GM21825 (cell line): ENCODE measurements at regions not wholly inside any gene's neighbourhood (a gene's known extent, or its start where the extent isn't known, plus 50 kb on each side); places are given as distances from the start of the nearest gene placed in this dataset.

Experiments
- ATAC-seq: cut with Tn5 transposase; IDR thresholded peaks from one replicate; pipeline ENCODE4 v1.9.1; 2021; ENCODE audit warnings: mild to moderate bottlenecking, moderate library complexity; ENCODE audit not compliant: unreplicated experiment

DNA sequence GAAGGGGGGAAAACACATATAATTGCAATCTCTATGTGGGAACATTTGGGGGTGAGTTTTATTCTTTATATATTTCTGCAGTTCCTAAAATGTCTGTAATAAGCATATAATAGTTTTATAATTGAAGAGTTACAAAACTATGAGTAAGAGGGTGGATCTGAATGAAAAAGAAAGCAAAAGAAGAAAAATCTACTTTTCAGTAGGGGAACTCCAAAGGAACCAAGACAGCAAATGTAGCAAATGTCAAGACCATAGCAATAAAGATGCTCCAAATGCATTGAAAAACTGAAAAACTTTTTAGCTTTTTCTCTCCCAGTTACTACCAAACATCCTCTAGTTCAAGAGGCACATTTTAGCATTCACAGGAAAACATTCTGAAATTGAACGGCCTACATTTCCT, 434.8 kb downstream of the LMO4 start:
- no peak for ATAC-seq

DNA sequence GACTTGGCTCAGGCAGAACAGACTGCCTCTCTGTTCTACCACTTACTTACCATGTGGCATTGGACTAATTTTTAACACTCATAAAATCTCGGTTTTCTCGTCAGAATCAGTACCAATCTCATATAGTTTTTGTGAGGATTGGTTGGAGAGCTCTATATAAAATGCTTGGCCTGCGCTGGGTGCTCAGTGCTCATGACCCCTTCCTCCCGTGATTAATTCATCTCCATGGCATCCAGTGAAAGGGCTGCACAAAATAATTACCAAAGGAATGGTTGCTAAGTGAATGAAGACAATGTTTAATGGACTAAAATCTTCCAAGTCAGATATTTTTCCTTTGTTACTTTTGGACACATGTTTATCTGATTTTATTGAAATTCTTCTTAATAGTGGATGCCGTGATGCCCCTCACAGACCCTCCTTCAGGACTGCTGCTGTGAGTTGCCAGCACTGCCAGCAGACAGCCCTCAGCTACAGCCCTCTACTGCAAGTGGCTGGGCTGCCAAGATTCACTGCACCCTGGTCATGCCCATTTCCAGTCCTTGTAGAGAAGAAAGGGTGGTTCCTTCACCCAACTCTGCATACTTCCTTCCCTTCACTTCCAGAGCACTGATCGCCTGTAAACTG, 436.5 kb downstream of the LMO4 start:
- no peak for ATAC-seq

DNA sequence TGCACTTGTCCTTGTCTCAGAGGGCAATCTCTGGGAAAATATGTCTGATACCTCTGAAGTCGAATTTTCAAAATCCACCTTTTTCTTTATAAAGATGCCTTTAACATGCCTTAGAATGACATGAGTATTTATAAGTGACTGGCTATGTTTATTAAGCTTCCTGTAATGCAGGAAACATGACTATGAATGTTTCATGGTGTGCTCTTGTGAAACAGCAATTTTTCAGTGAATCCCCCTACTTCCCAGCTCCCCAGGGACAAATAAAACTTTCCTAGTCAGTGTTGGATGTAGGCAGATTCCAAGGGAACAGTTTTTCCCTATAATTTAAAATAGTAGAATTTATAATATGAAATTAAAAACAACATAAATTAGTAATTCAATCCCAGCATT, 437.0 kb downstream of the LMO4 start:
- ATAC-seq, result no peak

DNA sequence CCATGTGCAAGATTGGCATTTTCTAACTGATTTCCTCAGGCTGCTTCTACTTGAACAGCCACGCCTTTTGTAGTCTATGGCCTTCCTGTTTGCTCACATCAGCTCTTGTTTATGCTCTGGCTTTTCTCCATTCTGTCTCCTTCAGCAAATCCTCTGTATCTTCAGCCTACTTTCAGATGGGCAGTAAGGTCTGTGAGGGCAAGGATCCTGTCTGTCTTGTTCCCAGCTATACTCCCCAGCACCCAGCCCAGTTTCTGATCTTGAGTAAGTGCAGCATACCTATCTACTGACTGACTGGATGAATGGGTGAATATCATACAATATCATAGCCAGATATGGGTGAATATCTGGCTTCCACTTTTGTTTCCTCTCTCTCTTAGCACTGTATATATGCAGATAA, 438.1 kb downstream of the LMO4 start:
- no peak for ATAC-seq

DNA sequence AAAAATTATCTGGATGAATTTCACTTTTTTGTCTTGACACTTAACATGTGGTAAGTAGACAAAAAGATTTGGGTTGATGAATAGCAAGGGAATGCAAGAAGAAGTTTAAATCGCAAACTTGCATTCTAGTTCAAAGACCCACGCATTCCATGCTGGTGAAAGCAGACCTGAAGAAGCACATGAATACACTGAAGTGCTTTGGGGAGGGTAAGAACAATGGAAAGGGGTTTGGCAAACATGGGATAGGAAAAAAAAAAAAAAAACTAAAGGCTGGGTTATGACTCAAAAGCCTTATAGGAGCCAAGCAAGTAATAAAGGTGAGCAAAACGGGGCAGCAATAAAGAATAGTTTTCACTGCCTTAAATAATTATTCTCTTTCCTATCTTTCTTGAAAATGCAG, 450.2 kb downstream of the LMO4 start:
- no peak for ATAC-seq

DNA sequence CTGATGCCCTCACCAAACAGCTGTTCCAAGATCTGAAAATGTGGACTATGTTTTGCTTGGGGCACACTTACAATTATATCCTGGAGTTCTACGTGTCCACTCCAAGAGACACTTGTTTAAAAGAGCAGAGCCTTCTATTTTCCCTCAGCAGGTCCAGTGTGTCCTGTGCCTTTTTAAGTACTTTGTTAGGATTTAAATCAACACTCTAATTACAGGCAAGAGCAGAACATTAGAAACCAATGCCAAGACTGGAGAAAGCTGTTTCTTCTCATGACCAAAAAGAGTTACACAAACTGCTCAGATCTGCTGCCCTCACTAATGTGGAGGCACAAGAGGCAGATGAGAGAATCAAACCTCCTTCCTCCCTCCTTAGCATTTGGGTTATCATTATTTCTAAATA, 452.9 kb downstream of the LMO4 start:
- no peak for ATAC-seq

DNA sequence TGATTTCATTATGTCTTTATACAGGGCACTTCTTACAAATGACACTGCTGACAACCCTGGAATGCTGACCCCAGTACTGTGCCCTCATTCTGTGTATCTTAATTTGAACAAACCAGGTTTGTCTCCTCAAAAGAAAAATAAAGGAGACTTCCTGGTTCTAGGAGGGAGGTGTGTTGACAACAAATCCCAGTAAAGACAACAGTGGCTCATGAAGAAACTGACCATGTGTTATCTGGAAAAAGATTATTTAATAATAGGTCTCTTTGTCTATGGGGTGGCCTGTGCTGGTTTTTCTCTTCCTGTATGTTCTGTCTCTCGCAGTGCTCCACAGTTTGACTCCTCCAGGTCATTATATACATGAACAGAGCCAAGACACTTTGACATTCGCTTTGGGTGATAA, 454.6 kb downstream of the LMO4 start:
- no peak for ATAC-seq

DNA sequence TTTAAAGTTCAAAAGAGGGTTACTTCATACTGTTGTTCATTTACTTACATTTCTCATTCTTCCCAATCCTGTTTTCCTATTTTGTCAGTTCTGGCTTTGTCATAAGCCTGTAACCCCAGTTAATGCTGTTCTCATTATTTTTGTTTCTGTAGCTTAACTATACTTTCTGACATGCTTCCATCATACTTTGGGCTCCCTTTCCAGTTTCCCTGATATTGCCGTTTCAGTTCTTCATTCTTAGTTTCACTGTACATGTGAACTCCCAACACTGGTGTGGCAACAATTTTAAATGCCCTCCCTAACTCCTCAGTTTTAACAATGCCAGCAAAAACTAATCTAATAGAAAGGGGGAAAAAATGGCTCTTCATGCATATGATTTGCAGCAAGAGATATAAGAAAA, 456.7 kb downstream of the LMO4 start:
- ATAC-seq, result no peak

DNA sequence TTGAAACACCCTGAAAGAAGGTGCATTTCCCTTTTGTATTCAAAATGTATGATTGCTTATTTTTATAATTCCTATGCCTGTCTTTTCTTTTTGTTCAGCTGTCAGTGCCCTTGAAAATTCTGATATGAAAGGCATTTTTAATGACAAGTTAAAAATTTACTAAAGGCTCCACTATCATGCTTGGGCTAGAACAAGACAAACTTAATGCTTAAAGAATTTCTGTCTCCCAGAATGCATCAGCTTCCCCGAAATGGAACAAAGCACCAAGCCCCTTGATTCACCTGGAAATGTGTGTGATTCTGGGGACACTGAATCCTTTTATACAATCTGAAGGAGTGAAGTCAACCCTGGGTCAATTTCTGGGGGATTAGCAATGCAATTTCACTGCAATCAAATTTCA, 457.5 kb downstream of the LMO4 start:
- no peak for ATAC-seq

DNA sequence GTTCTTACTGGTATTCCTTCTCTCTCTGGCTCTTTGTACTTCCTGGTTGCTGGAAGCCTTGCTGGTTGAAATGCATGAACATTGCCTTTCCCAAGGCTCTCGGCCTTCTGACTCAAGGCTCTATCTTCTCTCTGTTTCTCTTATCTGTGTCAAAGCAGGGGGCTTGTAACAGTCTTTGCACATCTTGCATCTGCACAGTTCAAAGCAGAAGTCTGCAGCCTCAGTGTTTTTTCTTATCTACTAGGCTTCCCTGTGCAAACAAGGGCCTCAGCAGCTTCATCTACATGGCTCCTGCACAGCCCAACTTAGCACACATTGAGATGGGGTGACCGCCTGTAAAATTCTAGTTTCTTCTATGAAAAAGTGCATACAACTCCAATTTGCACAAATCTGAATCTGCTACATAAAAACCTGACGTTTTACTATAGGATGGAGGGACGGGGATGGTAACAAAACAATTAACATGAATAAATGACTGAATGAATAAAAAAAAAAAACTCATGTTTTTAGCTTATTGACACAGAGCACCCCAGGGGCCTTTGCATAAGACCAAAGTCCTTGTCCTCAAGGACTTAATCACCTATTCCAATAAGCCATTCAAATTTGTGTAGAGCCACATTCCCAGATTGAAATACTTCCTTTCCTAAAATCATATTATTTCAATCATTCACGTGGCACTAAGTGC, 458.3 kb downstream of the LMO4 start:
- no peak for ATAC-seq

DNA sequence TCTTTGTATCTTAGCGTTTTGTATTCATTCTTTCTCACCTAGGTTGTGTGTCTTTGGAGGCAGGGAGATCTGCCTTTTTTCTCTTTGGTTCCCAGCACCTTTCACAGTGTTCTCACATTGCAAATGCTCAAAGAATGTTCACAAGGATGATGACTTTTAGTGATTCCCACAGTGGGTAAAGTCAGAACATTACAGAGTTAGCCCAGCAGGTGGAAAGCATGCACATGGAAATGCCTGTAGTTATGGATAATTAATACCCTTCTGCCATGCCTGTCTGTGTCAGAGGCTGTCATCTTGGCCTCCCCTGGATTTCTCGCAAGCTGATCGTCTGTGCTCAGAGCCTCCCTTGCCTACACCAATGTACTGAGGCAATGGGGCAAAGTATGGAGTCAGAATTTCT, 458.9 kb downstream of the LMO4 start:
- no peak for ATAC-seq

DNA sequence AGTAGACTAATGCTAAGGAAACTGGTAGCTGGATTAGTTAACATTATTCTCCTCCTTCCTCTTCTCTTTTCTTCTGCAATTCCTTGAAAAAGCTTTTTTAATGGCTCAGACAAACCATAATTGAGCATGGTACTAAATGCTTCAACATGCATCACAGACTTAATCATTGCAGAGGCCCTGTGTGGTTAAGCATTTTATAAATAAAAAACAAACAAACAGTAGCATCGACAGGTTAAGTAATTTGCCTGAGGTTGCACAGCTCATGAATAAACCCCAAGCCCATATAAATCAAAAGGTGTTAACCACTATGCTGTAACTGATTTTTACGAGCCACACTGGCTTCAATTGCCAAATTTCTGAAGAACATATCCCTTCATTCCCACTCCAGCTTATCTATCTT, 462.1 kb downstream of the LMO4 start:
- no peak for ATAC-seq

DNA sequence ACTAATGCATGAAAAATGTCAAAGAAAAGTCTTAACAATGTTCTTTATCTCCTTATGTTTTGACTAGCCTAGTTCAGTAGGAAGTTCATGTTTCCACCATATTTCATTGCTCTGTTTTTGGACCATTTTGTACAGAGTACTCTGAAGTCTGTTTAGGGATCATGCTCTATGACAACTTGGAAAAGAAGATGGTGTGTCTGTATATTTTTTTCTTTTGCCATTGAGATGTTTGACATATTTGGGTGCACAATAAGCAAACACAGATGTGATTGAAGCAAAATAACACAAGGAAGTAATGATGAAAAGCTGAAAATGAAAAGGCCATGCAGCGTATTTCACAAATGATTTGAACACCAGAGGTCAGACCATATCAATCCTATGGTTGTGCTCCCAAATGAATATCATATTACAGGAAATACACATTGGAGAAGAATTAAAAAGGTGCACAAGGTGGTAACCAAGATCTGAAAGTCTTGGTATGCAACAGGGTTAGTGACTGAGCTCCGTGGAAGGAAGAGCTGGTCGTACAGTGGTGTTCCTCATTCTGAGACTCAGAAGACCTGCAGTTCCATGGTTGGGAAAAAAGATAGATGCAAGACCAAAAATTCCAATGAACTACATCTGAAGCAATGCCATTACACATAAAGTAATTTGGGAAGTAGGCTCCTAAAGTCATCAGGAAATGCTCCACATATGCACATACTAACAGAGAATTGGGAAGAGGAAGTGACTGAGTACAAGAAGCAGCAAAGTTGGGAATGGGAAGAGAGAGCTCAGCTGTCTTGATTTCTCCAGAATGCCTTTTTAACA, 463.5 kb downstream of the LMO4 start:
- ATAC-seq, result no peak

DNA sequence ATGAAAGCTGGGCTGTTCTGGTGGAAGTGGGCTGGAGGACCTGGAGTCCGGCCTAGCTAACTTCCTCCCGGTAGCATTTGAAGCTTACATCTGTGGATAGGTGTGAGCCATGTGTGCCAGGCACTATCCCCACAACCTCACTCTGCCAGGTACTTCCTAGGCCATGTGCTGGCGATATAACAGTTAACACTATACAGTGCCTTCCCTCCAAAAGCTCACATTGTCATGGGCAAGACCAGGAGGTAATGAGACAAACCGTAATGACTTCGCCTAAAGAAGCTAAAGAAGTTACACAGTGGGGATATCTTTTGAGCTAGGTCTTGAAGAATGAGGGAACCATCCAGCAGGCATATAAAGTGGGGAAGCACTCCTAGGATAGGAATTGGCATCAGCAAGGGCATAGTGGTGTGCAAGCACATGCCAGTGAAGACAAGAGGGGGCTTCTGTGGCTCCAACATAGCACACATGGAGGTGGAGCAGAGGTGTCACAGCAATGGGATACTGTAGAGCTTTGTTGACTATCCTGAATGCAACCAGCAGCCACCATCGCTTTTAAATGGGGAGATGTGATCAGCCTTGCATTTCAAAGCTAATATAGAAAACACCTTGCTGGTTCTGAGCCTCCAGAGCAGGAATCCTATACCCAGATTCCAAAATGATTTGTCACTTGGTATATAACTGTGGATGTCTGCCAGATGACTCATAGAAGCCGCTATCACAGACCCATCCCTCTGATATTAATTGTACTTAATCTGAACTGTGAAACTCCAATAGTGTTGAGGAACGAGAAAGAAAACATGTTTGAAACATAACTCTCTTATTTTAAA, 466.3 kb downstream of the LMO4 start:
- ATAC-seq, result no peak

DNA sequence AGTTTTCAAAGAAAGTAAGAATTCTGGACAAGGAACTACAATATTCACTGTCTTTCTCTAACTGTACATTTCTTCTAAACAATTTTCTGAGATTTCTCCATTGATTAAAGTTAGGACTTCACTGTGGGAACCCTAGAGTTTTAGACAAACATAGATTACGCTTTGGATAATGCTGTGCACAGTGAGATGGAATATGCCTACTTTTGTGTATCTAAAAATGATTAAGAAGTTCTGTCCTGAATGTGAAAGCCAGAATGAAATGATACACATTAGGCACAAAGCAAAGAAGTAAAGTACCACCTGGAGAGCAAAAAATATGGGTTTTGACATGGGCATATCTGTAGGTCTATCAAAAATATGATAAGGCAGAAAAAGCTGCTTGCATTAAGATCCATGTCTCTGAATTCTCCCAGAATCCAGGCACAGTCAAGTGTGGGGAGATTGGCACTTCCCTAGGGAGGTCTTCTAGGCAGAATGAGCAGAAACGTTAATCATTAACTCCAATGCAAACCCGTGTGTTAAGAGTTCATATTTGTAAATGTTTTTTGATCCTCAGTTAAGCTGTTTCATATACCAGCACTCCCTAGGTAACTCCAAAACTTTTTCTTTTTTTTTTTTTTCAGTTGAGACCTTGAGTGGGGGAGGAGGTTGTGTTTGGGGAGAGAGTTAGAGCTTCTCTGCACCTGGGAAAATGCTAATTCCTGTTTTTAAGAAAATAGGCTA, 467.1 kb downstream of the LMO4 start:
- no peak for ATAC-seq

DNA sequence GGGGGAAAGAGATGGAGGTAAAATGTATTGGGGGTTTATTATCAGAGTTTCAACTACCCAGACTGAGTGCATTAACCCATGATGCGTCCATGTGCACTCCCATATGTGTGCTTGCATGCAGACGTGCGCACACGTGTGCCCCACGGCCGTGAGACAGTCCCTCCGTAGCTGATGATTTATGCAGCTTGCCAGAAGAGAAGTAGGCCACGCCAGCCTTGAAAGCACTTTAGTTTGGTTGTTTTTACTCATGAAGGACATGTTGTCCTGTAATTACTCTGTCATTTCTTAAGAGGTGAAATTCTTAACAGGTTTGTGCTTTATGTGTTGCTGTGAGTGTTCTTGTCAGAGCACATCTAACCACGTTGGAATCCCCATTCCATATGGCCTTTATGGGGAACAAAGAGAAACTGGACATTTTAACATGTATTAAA, 467.8 kb downstream of the LMO4 start:
- ATAC-seq, result no peak

DNA sequence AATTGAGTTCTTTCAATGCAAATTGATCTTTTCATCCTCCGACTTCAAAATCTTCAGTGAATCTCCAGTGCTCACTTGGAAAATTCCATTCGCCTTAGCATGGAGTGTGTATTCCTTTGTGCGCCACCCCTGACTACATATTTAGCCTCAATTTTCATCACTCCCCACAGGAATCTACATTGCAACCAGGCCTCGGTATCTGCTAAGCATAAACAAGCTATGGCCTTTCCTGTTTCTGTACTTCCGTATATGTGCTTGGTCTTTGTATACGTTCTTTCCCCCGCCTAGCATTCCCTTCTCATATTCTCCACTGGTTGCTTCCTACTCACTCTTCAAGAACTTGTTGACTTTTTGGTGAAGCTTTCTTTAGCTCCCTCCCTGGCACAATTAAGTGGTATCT, 470.8 kb downstream of the LMO4 start:
- ATAC-seq, result no peak

DNA sequence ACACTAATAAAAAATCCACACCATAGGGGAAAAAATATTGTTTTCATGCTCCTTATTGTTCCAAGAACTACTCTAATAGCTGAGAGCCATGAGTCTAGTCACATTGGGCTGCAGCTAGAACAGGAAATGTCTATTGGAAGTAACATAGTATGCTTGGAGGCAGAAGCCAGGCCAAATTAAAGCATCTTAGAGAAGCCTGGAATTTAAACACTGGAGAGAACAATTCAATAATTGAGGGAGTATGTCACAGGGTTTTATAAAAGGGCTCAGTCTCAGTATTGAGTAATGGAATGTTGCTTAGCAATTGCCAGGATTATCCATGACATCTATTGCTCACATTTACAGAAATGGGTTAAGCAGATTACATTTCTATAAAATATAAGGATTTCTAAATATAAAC, 471.3 kb downstream of the LMO4 start:
- ATAC-seq, result no peak

DNA sequence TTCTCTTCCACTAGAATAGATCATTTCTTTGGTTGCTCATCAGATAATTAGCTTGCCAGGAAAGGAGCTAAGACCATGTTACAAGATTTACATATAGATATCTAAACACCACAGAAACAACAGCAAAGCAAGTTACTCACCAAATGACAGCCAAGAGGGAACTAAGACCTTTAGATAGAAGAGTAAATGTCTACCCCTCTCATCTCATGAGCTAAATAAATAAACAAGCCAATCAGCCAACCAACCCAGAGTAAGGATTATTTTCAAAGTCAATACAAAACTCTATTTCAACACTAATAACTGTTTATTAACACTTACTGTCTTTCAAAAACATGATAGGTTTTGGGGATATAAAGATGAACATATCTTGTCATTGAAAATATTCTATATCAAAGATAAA, 474.7 kb downstream of the LMO4 start:
- no peak for ATAC-seq

DNA sequence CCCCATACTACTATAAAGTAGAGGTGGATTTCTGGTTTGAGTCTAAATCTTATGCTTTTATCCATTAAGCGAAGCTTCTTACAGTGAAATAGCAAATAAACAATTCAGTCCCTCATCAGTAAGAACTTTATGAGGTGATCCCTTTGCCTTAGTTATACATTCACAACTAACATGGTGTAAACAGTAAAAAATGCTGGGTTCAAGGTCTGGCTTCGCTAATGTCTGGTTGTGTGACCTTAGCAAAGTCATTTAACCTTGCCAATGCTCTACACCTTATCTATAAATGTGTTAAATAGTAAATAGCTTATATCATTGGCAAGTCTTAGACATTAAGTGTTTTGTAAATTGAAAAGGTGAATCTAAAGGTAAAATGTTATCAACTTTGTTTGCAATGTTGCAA, 475.4 kb downstream of the LMO4 start:
- no peak for ATAC-seq
